ENCODE measurements at regions not wholly inside any gene's neighbourhood (a gene's known extent, or its start where the extent isn't known, plus 50 kb on each side); places are given as distances from the start of the nearest gene placed in this dataset.
A peak's percentile ranks its signal among the peaks of the same experiment; 100 is the strongest.
"Not testable (repeated sequence)": the region's sequence is repeated elsewhere in the genome, so short reads cannot be mapped to it uniquely, and the experiment has no call there.

GRCh38 chr3:77707281-77707680, 667.4 kb downstream of the ROBO2 start:
- no peak for DNase-seq (ENCODE audit: low read depth, low spot score)

GRCh38 chr3:77709155-77709554, 669.3 kb downstream of the ROBO2 start:
- no peak for DNase-seq (ENCODE audit: low read depth, low spot score)

- DNase-seq (ENCODE audit: low read depth, low spot score): no peak
Measured at GRCh38 chr3:77718311-77718710, 678.4 kb downstream of the ROBO2 start.

GRCh38 chr3:77720460-77720971, 680.6 kb downstream of the ROBO2 start:
- DNase-seq (ENCODE audit: low read depth, low spot score): no peak

GRCh38 chr3:77726517-77726916, 686.6 kb downstream of the ROBO2 start:
- DNase-seq (ENCODE audit: low read depth, low spot score): no peak

GRCh38 chr3:77746048-77746447, 706.1 kb downstream of the ROBO2 start:
- DNase-seq (ENCODE audit: low read depth, low spot score): no peak

- no peak for DNase-seq (ENCODE audit: low read depth, low spot score)
Measured at GRCh38 chr3:77746892-77747291, 707.0 kb downstream of the ROBO2 start.

GRCh38 chr3:77756397-77756975, 716.6 kb downstream of the ROBO2 start:
- DNase-seq (ENCODE audit: low read depth, low spot score): not testable (repeated sequence)

GRCh38 chr3:77772459-77772858, 732.6 kb downstream of the ROBO2 start:
- no peak for DNase-seq (ENCODE audit: low read depth, low spot score)

GRCh38 chr3:77773084-77773483, 733.2 kb downstream of the ROBO2 start:
- no peak for DNase-seq (ENCODE audit: low read depth, low spot score)

- DNase-seq (ENCODE audit: low read depth, low spot score): no peak
Measured at GRCh38 chr3:77780278-77780996, 740.5 kb downstream of the ROBO2 start.

- no peak for DNase-seq (ENCODE audit: low read depth, low spot score)
Measured at GRCh38 chr3:77786216-77786615, 746.3 kb downstream of the ROBO2 start.

- DNase-seq (ENCODE audit: low read depth, low spot score): no peak
Measured at GRCh38 chr3:77795013-77795412, 755.1 kb downstream of the ROBO2 start.

GRCh38 chr3:77799278-77799677, 759.4 kb downstream of the ROBO2 start:
- no peak for DNase-seq (ENCODE audit: low read depth, low spot score)

- DNase-seq (ENCODE audit: low read depth, low spot score): no peak
Measured at GRCh38 chr3:77800893-77801292, 761.0 kb downstream of the ROBO2 start.

- no peak for DNase-seq (ENCODE audit: low read depth, low spot score)
Measured at GRCh38 chr3:77807312-77807711, 767.4 kb downstream of the ROBO2 start.

- no peak for DNase-seq (ENCODE audit: low read depth, low spot score)
Measured at GRCh38 chr3:77814845-77815244, 774.9 kb downstream of the ROBO2 start.

- DNase-seq (ENCODE audit: low read depth, low spot score): no peak
Measured at GRCh38 chr3:77815467-77815866, 775.6 kb downstream of the ROBO2 start.

GRCh38 chr3:77816366-77816765, 776.5 kb downstream of the ROBO2 start:
- DNase-seq (ENCODE audit: low read depth, low spot score): no peak

- DNase-seq (ENCODE audit: low read depth, low spot score): peak; percentile 80
Measured at GRCh38 chr3:77825001-77825827, 785.3 kb downstream of the ROBO2 start.

- no peak for DNase-seq (ENCODE audit: low read depth, low spot score)
Measured at GRCh38 chr3:77835921-77836320, 796.0 kb downstream of the ROBO2 start.

GRCh38 chr3:77837456-77838025, 797.6 kb downstream of the ROBO2 start:
- DNase-seq (ENCODE audit: low read depth, low spot score): no peak
